Stomach (tissue), 8 donors: ENCODE measurements at regions not wholly inside any gene's neighbourhood (a gene's known extent, or its start where the extent isn't known, plus 50 kb on each side); places are given as distances from the start of the nearest gene placed in this dataset.

Experiments
- DNase-seq, 2 donors: peaks; one replicate each; pipeline versions ENCODE4 v3.0.0 to v3.0.0-alpha.2; 2013 to 2019
- H3K27ac ChIP-seq, 5 donors: fragments of 200-600 bp in 4 of 5; sonication (generic) in 4 of 5; one replicate each; pipeline ENCODE4 v1.5.1; 2013 to 2019; ENCODE audit warnings: mild to moderate bottlenecking in 1 of 5, moderate library complexity in 1 of 5
- H3K27me3 ChIP-seq, 3 donors: fragments of 200-600 bp; sonication (generic); one replicate each; pipeline ENCODE4 v1.5.1; 2017 to 2019; ENCODE audit warnings: mixed run types in 1 of 3
- H3K36me3 ChIP-seq, 4 donors: fragments of 200-600 bp; sonication (generic); 1 replicate in 3 of 4; 2 replicates in 1 of 4; pipeline ENCODE4 v1.5.1; 2016 to 2019
- H3K4me1 ChIP-seq, 4 donors: fragments of 200-600 bp; sonication (generic); one replicate each; pipeline ENCODE4 v1.5.1; 2016 to 2019
- H3K4me3 ChIP-seq, 4 donors: fragments of 200-600 bp; sonication (generic) in 3 of 4; one replicate each; pipeline ENCODE4 v1.5.1; 2016 to 2019; ENCODE audit warnings: mild to moderate bottlenecking in 1 of 4
- H3K9me3 ChIP-seq, 4 donors: fragments of 200-600 bp; sonication (generic); one replicate each; pipeline ENCODE4 v1.5.1; 2016 to 2019
- EP300 ChIP-seq: sonication (generic); formaldehyde crosslinking; IDR thresholded peaks from one replicate; pipeline ENCODE4 v1.6.1; 2017; ENCODE audit warnings: antibody characterized with exemption
- POLR2A ChIP-seq, 4 donors: fragments of 450-650 bp; IDR thresholded peaks; one replicate each; pipeline ENCODE4 v1.6.1; 2016; ENCODE audit warnings: antibody characterized with exemption in 4 of 4, control low read depth in 2 of 4, mild to moderate bottlenecking in 1 of 4, moderate library complexity in 1 of 4
- POLR2AphosphoS5 ChIP-seq, 3 donors: sonication (generic); formaldehyde crosslinking; IDR thresholded peaks; one replicate each; pipeline ENCODE4 v1.6.1; 2016; ENCODE audit warnings: antibody characterized with exemption in 3 of 3
- WGBS, 5 donors: extraction: QIAGEN DNeasy Blood & Tissue Kit in 3 of 5; methylation state at CpG; one replicate each; pipeline versions ENCODE4 v1.1.5 to v1.1.7; 2013 to 2018; 5-methylcytosine and 5-hydroxymethylcytosine counted together
- intact Hi-C: fragments of 100-400 bp; cut with DNase I; formaldehyde crosslinking; loops from one replicate; pipeline ENCODE4 v1.15.1; 2023; ENCODE audit warnings: low total_unique reads
- TF ChIP-seq, protein P1 (sequence below), 7 experiments: fragments of 450-650 bp in 4 of 7; fragments of 200-600 bp in 3 of 7; sonication (generic) in 3 of 7; IDR thresholded peaks; one replicate each; pipeline ENCODE4 v1.5.1; 2016 to 2019; ENCODE audit warnings: antibody characterized with exemption in 7 of 7, control low read depth in 2 of 7, mild to moderate bottlenecking in 1 of 7
- donor health status: healthy with polysubstance abuse.
- donor health status: Bipolar disorder and iron deficiency.
- donor health status: healthy.

DNA sequence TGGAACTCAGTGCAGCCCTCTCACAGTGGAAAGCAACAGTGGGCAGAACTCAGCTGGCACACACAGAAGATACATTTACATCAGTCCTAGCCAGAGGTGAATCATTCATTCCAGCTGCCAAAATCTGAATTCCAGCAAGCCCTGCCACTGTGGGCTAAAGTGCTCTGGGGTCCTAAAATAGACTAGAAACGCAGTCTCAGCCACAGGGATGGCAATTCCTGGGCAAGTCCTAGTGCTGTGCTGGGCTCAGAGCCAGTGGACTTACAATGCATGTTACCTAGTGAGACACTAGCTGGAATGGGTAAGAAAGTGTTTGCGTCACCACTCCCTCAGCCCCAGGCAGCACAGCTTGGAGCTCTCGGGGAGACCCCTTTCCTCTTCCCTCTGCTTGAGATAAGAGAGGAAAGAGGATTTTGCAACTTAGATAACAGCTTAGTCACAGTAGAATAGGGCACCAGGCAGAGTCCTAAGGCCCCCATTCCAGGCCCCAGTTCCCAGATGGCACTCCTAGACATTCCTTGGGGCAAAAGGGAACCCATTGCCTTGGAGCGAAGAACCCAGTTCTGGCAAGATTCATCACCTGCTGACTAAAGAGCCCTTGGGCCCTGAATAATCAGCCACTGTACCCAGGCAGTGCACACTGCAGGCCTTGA, 592.9 kb downstream of the FSCB start:
- Histone ChIP-seq H3K27me3 (no peaks in the 10 kb centered on the region), H3K9me3 (peaks cover 0 to 9% (median 0%) of the 10 kb centered on the region in 4 donors), H3K4me1 (no peaks in the 10 kb centered on the region), H3K27ac (no peak overlapping the region), H3K36me3 (no peaks in the 10 kb centered on the region), H3K4me3 (no peak overlapping the region)
- intact Hi-C loops = no loop called here
- TF ChIP-seq POLR2A (IDR thresholded peaks at IDR 0.05) (no peak), EP300 (no peak), POLR2AphosphoS5 (IDR thresholded peaks at IDR 0.05) (no peak)
- TF ChIP-seq, protein P1, sequence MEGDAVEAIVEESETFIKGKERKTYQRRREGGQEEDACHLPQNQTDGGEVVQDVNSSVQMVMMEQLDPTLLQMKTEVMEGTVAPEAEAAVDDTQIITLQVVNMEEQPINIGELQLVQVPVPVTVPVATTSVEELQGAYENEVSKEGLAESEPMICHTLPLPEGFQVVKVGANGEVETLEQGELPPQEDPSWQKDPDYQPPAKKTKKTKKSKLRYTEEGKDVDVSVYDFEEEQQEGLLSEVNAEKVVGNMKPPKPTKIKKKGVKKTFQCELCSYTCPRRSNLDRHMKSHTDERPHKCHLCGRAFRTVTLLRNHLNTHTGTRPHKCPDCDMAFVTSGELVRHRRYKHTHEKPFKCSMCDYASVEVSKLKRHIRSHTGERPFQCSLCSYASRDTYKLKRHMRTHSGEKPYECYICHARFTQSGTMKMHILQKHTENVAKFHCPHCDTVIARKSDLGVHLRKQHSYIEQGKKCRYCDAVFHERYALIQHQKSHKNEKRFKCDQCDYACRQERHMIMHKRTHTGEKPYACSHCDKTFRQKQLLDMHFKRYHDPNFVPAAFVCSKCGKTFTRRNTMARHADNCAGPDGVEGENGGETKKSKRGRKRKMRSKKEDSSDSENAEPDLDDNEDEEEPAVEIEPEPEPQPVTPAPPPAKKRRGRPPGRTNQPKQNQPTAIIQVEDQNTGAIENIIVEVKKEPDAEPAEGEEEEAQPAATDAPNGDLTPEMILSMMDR (IDR thresholded peaks at IDR 0.05) = no peak
- WGBS, 5 donors = 62 to 84% (median 73%) methylated on average over 4 of the region's 4 CpGs
- no peak for DNase-seq

DNA sequence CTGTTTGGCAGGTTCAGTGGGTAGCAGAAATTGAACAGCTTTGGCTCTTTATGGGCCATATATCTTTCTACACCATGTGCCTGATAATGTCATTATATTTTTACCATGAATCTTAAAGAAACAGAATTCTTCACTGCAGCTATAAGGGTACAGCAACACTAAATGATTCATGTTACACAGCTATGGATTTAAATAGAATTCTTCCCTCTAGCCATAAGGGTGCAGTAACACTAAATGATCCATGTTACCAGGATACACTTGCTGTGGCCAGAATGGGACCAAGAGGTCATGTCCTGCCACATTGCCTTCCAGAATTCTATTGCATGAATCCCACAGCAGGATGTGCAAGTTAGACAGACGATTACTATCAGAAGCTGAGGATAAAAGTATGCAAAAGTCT, 603.9 kb downstream of the FSCB start:
- Histone ChIP-seq H3K4me1 (no peaks in the 10 kb centered on the region), H3K9me3 (no peaks in the 10 kb centered on the region), H3K4me3 (no peak overlapping the region), H3K36me3 (no peaks in the 10 kb centered on the region), H3K27me3 (no peaks in the 10 kb centered on the region), H3K27ac (no peak overlapping the region)
- TF ChIP-seq, protein P1 (IDR thresholded peaks at IDR 0.05) = no peak
- TF ChIP-seq POLR2AphosphoS5 (IDR thresholded peaks at IDR 0.05) (no peak), EP300 (no peak), POLR2A (IDR thresholded peaks at IDR 0.05) (no peak)
- DNase-seq = no peak
- 52 to 61% (median 56%) methylated on average over 1 of the region's 1 CpG for WGBS, 5 donors
- intact Hi-C loops = no loop called here

DNA sequence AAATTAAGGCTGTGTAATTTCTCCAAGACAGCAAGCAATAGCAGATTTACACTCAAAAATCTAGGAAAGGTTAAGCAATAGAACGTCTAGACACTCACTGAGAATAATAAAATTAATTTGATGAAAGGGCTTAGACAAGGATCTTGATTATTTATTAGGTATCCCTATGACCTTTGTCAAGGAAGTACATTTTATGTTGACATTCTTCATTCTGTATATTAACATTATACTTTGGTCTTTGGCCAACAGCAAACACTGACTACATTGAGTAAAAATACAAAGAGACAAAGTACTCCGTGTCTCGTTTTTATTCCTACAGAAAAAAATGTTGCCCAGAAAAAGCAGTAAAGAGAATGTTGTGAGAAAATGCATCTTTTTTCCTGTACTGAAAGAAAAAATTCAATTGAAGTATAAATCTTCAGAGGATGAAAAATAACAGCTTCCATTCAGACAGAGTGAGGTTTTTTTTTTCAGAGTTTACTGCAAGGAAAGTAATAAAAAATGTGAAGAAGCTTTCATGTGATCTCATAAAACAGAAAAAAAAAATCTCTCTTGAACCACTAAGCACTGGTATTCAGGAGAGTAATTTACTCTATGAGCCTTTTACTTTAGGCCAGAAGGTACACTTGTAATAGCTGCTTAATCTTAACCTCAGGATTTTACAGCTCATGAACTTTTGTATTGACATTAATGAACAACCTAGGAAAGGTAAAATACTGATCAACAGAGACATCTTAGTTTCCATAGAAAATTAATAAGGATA, 605.0 kb downstream of the FSCB start:
- WGBS, 5 donors = 13 to 25% (median 16%) methylated on average over 3 of the region's 3 CpGs
- H3K27ac ChIP-seq = no peak overlapping the region
- TF ChIP-seq, protein P1 (IDR thresholded peaks at IDR 0.05) = no peak
- TF ChIP-seq POLR2AphosphoS5 (IDR thresholded peaks at IDR 0.05) = no peak
- no peak for TF ChIP-seq EP300
- H3K27me3 ChIP-seq = no peaks in the 10 kb centered on the region
- H3K9me3 ChIP-seq = no peaks in the 10 kb centered on the region
- no peaks in the 10 kb centered on the region for H3K4me1 ChIP-seq
- intact Hi-C loops = no loop called here
- no peak for DNase-seq
- no peak overlapping the region for H3K4me3 ChIP-seq
- H3K36me3 ChIP-seq = no peaks in the 10 kb centered on the region

DNA sequence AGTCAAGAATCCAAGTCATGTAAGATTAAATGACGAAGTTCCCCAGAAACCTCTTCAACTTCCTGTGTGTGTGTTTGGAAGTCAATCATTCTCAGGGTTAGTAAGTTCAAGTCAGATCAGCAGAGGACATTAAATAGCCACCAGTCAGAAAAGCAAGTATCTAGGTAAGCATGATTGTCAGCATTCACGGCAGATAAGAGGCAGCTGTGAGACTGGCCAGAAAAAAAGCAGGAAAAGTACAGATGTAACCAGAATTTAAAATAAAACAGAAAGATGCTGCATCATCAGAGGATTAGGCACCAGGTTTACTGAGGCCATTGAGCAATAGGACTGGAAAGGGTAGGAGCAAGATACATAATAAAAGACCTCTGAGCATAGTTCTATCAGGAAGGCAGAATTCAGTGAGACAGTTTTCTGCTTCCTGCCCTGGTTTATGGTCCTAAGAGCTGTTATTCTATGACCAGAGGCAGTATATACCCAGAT, 606.9 kb downstream of the FSCB start:
- Histone ChIP-seq H3K36me3 (no peaks in the 10 kb centered on the region), H3K4me1 (no peaks in the 10 kb centered on the region), H3K9me3 (no peaks in the 10 kb centered on the region), H3K27me3 (no peaks in the 10 kb centered on the region), H3K27ac (no peak overlapping the region), H3K4me3 (no peak overlapping the region)
- intact Hi-C loops = no loop called here
- DNase-seq = no peak
- TF ChIP-seq, protein P1 (IDR thresholded peaks at IDR 0.05) = no peak
- no peak for TF ChIP-seq POLR2AphosphoS5 (IDR thresholded peaks at IDR 0.05)
- TF ChIP-seq EP300 = no peak
- TF ChIP-seq POLR2A (IDR thresholded peaks at IDR 0.05) = no peak
- 8 to 20% (median 14%) methylated on average over 2 of the region's 2 CpGs for WGBS, 5 donors
